Thymus (tissue), 11 donors: ENCODE measurements at regions not wholly inside any gene's neighbourhood (a gene's known extent, or its start where the extent isn't known, plus 50 kb on each side); places are given as distances from the start of the nearest gene placed in this dataset.

Experiments used
- DNase-seq, 9 donors: peaks; one replicate each; pipeline ENCODE4 v3.0.0-alpha.2; 2013; ENCODE audit warnings: low spot score in 9 of 9, low read depth in 6 of 9, missing footprints in 1 of 9
- H3K27ac ChIP-seq, 2 donors: one replicate each; pipeline ENCODE4 v1.5.1; 2013; ENCODE audit warnings: control low read depth in 1 of 2, low read depth in 1 of 2, low read length in 1 of 2, mild to moderate bottlenecking in 1 of 2, moderate library complexity in 1 of 2
- H3K27me3 ChIP-seq, 2 donors: one replicate each; pipeline ENCODE4 v1.5.1; 2013; ENCODE audit warnings: low read length in 1 of 2; ENCODE audit not compliant: control insufficient read depth in 2 of 2, insufficient read depth in 1 of 2
- H3K36me3 ChIP-seq, 2 donors: one replicate each; pipeline ENCODE4 v1.5.1; 2013; ENCODE audit warnings: low read length in 1 of 2, mild to moderate bottlenecking in 1 of 2, moderate library complexity in 1 of 2; ENCODE audit not compliant: control insufficient read depth in 2 of 2, insufficient read depth in 2 of 2
- H3K4me1 ChIP-seq, 2 donors: one replicate each; pipeline ENCODE4 v1.5.1; 2013; ENCODE audit warnings: low read length in 2 of 2; ENCODE audit not compliant: control insufficient read depth in 2 of 2, insufficient read depth in 2 of 2
- H3K4me3 ChIP-seq, 2 donors: one replicate each; pipeline ENCODE4 v1.5.1; 2013; ENCODE audit warnings: low read length in 2 of 2, control low read depth in 1 of 2, mild to moderate bottlenecking in 1 of 2
- H3K9me3 ChIP-seq, 2 donors: one replicate each; pipeline ENCODE4 v1.5.1; 2013; ENCODE audit warnings: low read length in 1 of 2, mild to moderate bottlenecking in 1 of 2; ENCODE audit not compliant: control insufficient read depth in 2 of 2, insufficient read depth in 1 of 2
- WGBS: extraction: QIAGEN DNeasy Blood & Tissue Kit; methylation state at CpG from one replicate; pipeline ENCODE4 v1.1.7; 2013; 5-methylcytosine and 5-hydroxymethylcytosine counted together
- donor health status: healthy.

DNA sequence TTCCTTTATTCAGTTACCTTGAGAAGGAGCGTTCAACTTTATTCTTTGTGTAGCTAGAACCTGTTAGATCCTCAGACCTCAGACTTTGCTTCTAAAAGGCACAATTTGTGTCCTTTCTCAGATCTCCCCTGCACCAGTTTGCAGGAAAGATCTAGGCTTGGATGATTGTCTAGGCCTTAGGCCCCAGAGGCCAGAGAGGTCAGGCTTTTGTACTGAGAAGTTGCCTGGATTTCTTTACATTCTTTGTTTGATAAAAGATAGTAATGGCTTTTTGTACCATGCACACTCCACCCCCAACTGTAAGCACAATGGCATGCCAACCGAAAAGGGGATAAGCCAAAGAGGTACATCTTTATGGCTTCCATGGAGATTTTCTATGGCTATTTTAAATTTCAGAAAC lies 719.6 kb upstream of the NR2F2 start:
- 91% methylated on average over 2 of the region's 2 CpGs for WGBS
- DNase-seq: no peak
- no peaks in the 10 kb centered on the region for H3K27me3 ChIP-seq

DNA sequence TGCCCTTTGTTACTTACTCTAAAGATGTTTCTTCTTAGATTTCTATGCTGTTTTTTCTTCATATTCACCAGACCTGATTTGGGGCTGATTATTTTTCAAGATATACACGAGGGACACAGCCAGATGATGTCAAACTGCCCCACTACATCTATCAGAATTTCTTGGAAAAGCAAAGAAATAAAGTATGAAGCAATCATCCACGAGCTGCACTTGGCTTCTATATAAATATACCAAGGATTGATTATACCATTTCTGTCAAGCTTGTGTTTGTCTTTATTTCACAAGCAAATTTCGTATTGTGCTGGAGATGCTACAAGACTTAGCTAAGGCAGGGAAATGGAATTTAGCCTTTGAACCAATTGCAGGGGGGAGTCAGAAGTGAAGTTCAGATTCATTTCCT lies 715.1 kb upstream of the NR2F2 start:
- Histone ChIP-seq H3K27me3 (no peaks in the 10 kb centered on the region), H3K4me3 (no peak overlapping the region), H3K36me3 (no peaks in the 10 kb centered on the region), H3K4me1 (no peaks in the 10 kb centered on the region), H3K9me3 (no peaks in the 10 kb centered on the region), H3K27ac (no peak overlapping the region)
- WGBS: 62% methylated on average over 3 of the region's 3 CpGs
- DNase-seq: no peak

More for the DNA sequence above, 719.6 kb upstream of the NR2F2 start:
- no peaks in the 10 kb centered on the region for H3K9me3 ChIP-seq
- H3K27ac ChIP-seq: no peak overlapping the region
- H3K36me3 ChIP-seq: no peaks in the 10 kb centered on the region
- H3K4me3 ChIP-seq: no peak overlapping the region
- no peaks in the 10 kb centered on the region for H3K4me1 ChIP-seq

DNA sequence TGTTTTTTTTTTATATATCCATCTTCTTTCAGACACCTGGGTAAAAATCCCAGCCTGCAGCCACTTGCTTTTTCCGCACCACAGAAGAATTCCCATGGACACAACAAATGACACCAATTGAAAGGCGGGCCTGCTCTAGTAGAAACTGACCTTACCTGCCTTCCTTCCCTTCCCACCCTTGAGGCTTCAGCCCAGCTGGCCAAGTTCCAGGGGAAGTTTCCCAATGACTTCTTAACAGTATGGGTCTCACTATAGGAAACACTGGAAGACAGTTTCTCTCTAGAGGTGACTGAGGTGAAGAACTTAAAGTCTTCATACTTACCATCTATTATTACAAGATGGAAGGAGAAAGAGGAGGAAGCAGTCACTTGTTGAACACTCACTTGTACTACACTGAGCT lies 714.2 kb upstream of the NR2F2 start:
- Histone ChIP-seq H3K27me3 (no peaks in the 10 kb centered on the region), H3K4me3 (no peak overlapping the region), H3K27ac (no peak overlapping the region), H3K9me3 (no peaks in the 10 kb centered on the region), H3K4me1 (no peaks in the 10 kb centered on the region), H3K36me3 (no peaks in the 10 kb centered on the region)
- DNase-seq: no peak
- WGBS: 96% methylated on average over 2 of the region's 2 CpGs

DNA sequence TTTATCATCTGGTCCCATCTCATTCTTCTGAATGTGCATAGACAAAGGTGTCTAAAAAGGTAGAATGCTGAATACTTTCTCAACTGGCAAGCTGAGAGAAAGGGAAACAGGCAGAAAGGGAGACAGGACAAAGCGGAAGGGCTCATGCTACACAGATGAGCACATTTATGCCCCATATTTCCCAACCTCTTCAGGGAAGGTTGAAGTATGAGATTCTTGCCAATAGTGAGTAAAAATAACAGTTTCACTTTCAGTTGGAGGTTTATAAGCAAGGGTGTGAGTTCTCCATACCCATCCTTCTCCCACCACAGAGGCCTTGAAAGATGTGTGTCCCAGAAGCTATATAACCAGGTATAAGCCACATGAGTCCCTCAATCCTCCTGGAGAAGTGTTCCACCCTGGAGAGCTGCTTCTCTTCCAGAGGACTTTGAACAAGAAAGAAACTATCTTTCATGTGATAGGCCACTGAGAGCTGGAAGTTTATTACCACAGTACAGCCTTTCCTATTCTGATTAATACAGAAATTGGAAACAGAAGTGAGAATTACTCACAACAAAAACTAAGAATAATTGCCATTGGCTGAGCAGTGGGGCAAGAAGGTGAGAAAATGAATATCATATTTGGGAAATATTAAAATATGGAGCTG lies 709.4 kb upstream of the NR2F2 start:
- Histone ChIP-seq H3K36me3 (no peaks in the 10 kb centered on the region), H3K27ac (no peak overlapping the region), H3K9me3 (no peaks in the 10 kb centered on the region), H3K4me3 (no peak overlapping the region), H3K4me1 (no peaks in the 10 kb centered on the region), H3K27me3 (no peaks in the 10 kb centered on the region)
- DNase-seq: no peak
- 77% methylated on average over 1 of the region's 1 CpG for WGBS

DNA sequence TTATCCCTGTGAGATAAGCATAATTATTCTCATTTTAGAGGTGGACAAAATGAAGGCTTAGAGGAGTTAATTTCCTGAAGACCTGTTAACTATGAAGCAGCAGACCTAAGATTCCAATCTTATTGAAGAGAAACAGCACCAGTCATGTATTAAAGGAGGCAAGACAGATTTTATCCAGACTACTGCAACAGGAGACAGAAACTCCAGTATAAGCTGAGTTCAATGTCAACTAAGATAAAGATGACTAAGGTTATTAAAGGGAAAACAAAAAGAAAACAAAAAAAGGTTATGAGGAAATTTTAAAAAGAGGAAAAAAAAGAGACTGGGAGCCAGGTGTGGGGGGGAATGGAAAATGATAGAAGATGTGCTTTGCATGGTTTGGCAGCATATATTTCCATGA lies 707.7 kb upstream of the NR2F2 start:
- DNase-seq: no peak
- Histone ChIP-seq H3K9me3 (no peaks in the 10 kb centered on the region), H3K27ac (no peak overlapping the region), H3K36me3 (no peaks in the 10 kb centered on the region), H3K4me1 (peaks cover 0 to 2% of the 10 kb centered on the region in 2 donors), H3K27me3 (peaks cover 0 to 2% of the 10 kb centered on the region in 2 donors), H3K4me3 (no peak overlapping the region)

DNA sequence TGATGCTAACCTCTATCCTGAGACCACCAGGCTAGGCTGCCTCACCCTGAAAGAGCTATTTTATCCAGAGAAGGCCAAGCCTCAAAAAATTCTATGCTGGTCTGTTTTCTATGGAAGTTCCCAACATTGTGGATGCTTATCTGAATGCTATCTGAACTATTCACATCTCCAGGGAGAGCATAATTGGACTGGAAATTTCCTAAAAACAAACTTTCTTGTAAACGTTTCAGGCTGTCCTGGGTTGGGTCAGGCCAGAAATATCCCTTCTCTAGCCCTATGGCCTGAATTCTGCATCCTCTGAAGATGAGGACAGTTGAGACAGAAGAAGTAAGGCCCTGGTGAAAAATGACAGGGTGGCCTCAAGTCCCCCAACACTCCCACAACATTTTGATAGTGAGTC lies 706.4 kb upstream of the NR2F2 start:
- H3K9me3 ChIP-seq: no peaks in the 10 kb centered on the region
- H3K27ac ChIP-seq: no peak overlapping the region
- H3K4me3 ChIP-seq: no peak overlapping the region
- no peaks in the 10 kb centered on the region for H3K36me3 ChIP-seq
- H3K27me3 ChIP-seq: peaks cover 0 to 2% of the 10 kb centered on the region in 2 donors
- DNase-seq: no peak
- H3K4me1 ChIP-seq: peaks cover 0 to 2% of the 10 kb centered on the region in 2 donors
- 50% methylated on average over 1 of the region's 1 CpG for WGBS

DNA sequence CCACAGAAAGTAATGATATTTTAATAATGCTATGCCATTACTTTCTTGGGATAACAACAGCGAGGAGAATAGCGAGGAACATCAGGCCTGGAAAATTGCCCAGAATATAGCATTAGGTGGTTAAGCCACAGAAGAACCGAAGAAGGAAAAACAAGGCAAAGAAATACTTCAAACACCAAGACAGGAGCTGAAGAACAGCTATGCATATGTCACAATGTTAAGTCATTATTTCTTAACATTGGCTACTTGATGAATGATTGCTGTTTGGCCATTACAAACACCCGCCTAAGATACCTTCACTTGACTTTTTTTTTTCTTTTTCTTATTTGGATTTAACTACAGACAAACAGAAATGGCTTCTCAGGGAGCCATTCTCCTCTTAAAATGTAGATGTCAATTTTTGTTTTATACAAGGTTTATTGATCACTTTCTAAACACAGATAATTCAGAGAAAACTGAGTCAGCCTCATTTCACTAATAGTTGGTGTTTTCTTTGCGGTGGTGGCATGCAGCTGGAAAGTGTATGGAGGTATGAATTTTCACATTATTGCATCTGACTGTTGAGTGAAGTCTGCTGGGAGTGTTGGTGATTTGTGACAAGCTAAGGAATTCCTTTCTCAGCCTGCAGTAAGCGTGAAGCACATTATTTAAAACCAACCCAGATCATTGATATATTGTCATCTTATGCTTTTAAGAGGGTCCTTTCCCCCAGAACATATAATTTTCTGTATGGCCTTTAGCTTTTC lies 705.7 kb upstream of the NR2F2 start:
- H3K36me3 ChIP-seq: no peaks in the 10 kb centered on the region
- no peak overlapping the region for H3K27ac ChIP-seq
- 87% methylated on average over 6 of the region's 6 CpGs for WGBS
- H3K4me3 ChIP-seq: no peak overlapping the region
- peaks cover 0 to 2% of the 10 kb centered on the region in 2 donors for H3K27me3 ChIP-seq
- H3K4me1 ChIP-seq: peaks cover 0 to 2% of the 10 kb centered on the region in 2 donors
- no peak for DNase-seq
- no peaks in the 10 kb centered on the region for H3K9me3 ChIP-seq

DNA sequence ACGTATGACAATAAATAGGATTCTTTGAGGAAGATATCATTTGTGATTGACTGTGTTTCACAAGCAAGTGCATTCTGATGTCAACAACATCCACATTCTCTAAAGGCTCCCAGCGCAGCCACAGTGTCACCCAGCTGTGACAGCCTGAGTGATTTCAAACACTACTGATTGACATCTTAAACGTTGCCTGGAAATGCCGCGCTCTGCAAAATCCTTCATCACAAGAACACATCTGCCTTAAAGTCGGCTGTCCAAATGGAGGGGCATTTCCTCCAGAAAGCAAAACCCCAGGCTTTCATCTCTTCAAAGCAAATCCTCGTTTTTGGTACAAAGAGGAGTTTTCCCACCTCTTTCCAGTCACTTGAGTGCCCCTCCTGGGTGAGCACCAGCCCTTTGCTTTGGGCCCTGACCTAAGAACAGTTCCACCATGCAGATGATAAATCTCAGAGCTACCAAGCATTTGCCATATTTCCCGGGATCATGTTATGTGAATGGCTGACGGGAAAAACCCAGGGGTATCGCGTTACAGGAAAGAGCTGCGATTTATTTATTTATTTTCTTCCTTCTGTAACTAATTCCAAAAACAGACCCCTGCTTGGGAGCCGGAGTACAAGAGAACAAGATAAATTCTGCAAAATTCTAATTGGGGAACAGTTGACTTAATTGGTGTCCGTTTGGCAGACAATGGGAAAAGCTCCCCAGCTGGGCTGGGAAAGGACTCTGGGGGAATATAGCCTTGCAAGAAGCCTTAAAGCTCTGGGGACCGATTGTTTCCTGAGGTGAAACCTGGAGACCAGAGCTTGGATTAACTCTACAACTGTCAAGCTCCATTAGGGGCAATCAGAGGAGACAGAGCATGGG lies 703.8 kb upstream of the NR2F2 start:
- Histone ChIP-seq H3K36me3 (no peaks in the 10 kb centered on the region), H3K4me1 (peaks cover 0 to 2% of the 10 kb centered on the region in 2 donors), H3K27ac (no peak overlapping the region), H3K9me3 (no peaks in the 10 kb centered on the region), H3K27me3 (peaks cover 0 to 2% of the 10 kb centered on the region in 2 donors), H3K4me3 (no peak overlapping the region)
- DNase-seq: no peak
- WGBS: 26% methylated on average over 15 of the region's 15 CpGs
